ENCODE measurements at regions not wholly inside any gene's neighbourhood (a gene's known extent, or its start where the extent isn't known, plus 50 kb on each side); places are given as distances from the start of the nearest gene placed in this dataset.

GRCh38 chr5:7324919-7325318 is 71.0 kb upstream of the ADCY2 start:
- POLR2A ChIA-PET: no interaction called here
- Mint-ChIP-seq H3K4me3 (no peak overlapping the region), H3K27me3 (ENCODE audit: low read depth) (no peaks in the 10 kb centered on the region), H3K4me1 (peaks cover 34% of the 10 kb centered on the region), H3K9me3 (no peaks in the 10 kb centered on the region), H3K27ac (no peak overlapping the region), H3K36me3 (no peaks in the 10 kb centered on the region)
- ATAC-seq (no peak), DNase-seq (ENCODE audit: low spot score) (no peak)
- CTCF ChIA-PET: no interaction called here
- TF ChIP-seq FOXJ3 (CRISPR knock-in tag; IDR thresholded peaks at IDR 0.05; ENCODE audit: borderline replicate concordance) (no peak), SMAD3 (CRISPR knock-in tag; IDR thresholded peaks at IDR 0.05; ENCODE audit: borderline replicate concordance) (no peak), ELF4 (CRISPR knock-in tag; IDR thresholded peaks at IDR 0.05; ENCODE audit: low read depth) (no peak), CREB1 (CRISPR knock-in tag; IDR thresholded peaks at IDR 0.05) (no peak), TEAD4 (CRISPR knock-in tag; IDR thresholded peaks at IDR 0.05) (no peak), ESRRA (CRISPR knock-in tag; IDR thresholded peaks at IDR 0.05; ENCODE audit: borderline replicate concordance) (no peak), NFE2L1 (CRISPR knock-in tag; IDR thresholded peaks at IDR 0.05) (no peak), ZNF396 (CRISPR knock-in tag; IDR thresholded peaks at IDR 0.05; ENCODE audit: borderline replicate concordance) (no peak), AR (CRISPR knock-in tag; IDR thresholded peaks at IDR 0.05) (no peak), EMX1 (CRISPR knock-in tag; IDR thresholded peaks at IDR 0.05) (no peak), ZNF671 (CRISPR knock-in tag; IDR thresholded peaks at IDR 0.05) (no peak), NFATC4 (CRISPR knock-in tag; IDR thresholded peaks at IDR 0.05) (no peak), ZNF263 (CRISPR knock-in tag; IDR thresholded peaks at IDR 0.05; ENCODE audit: low read depth) (no peak), SMAD4 (CRISPR knock-in tag; IDR thresholded peaks at IDR 0.05) (no peak), ZNF281 (CRISPR knock-in tag; IDR thresholded peaks at IDR 0.05) (no peak), IRF1 (CRISPR knock-in tag; IDR thresholded peaks at IDR 0.05) (no peak)
- TF ChIP-seq, protein P1, sequence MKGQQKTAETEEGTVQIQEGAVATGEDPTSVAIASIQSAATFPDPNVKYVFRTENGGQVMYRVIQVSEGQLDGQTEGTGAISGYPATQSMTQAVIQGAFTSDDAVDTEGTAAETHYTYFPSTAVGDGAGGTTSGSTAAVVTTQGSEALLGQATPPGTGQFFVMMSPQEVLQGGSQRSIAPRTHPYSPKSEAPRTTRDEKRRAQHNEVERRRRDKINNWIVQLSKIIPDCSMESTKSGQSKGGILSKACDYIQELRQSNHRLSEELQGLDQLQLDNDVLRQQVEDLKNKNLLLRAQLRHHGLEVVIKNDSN (CRISPR knock-in tag; IDR thresholded peaks at IDR 0.05): no peak
- TF ChIP-seq, protein P2, sequence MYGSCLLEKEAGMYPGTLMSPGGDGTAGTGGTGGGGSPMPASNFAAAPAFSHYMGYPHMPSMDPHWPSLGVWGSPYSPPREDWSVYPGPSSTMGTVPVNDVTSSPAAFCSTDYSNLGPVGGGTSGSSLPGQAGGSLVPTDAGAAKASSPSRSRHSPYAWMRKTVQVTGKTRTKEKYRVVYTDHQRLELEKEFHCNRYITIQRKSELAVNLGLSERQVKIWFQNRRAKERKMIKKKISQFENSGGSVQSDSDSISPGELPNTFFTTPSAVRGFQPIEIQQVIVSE (CRISPR knock-in tag; IDR thresholded peaks at IDR 0.05; ENCODE audit: borderline replicate concordance): no peak
- TF ChIP-seq, protein P3, sequence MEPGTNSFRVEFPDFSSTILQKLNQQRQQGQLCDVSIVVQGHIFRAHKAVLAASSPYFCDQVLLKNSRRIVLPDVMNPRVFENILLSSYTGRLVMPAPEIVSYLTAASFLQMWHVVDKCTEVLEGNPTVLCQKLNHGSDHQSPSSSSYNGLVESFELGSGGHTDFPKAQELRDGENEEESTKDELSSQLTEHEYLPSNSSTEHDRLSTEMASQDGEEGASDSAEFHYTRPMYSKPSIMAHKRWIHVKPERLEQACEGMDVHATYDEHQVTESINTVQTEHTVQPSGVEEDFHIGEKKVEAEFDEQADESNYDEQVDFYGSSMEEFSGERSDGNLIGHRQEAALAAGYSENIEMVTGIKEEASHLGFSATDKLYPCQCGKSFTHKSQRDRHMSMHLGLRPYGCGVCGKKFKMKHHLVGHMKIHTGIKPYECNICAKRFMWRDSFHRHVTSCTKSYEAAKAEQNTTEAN (CRISPR knock-in tag; IDR thresholded peaks at IDR 0.05): no peak
